Fibroblast of skin of right biceps (primary cell): ENCODE measurements at regions not wholly inside any gene's neighbourhood (a gene's known extent, or its start where the extent isn't known, plus 50 kb on each side); places are given as distances from the start of the nearest gene placed in this dataset.
A peak's percentile ranks its signal among the peaks of the same experiment; 100 is the strongest.
"Not testable (repeated sequence)": the region's sequence is repeated elsewhere in the genome, so short reads cannot be mapped to it uniquely, and the experiment has no call there.

Experiments
- DNase-seq: peaks from one replicate; pipeline ENCODE4 v3.0.0-alpha.2; 2013

- DNase-seq = not testable (repeated sequence)
Measured at GRCh38 chr1:145553795-145554194, 54.0 kb upstream of the GPR89A start.

- no peak for DNase-seq
Measured at GRCh38 chr1:145545055-145545454, 62.7 kb upstream of the GPR89A start.

GRCh38 chr1:145541685-145542084, 66.1 kb upstream of the GPR89A start:
- peak; percentile 82 for DNase-seq

- peak; percentile 89 for DNase-seq
Measured at GRCh38 chr1:145541246-145541645, 66.5 kb upstream of the GPR89A start.

- peak; percentile 42 for DNase-seq
Measured at GRCh38 chr1:145538118-145538882, 69.5 kb upstream of the GPR89A start.

- DNase-seq = peak; percentile 70
Measured at GRCh38 chr1:145537003-145537402, 70.8 kb upstream of the GPR89A start.

GRCh38 chr1:145535461-145535860, 72.3 kb upstream of the GPR89A start:
- DNase-seq = peak; percentile 87

GRCh38 chr1:145528068-145528564, 79.7 kb upstream of the GPR89A start:
- DNase-seq = not testable (repeated sequence)

- DNase-seq = not testable (repeated sequence)
Measured at GRCh38 chr1:145520159-145520558, 87.6 kb upstream of the GPR89A start.

- DNase-seq = not testable (repeated sequence)
Measured at GRCh38 chr1:145519302-145519701, 88.5 kb upstream of the GPR89A start.

GRCh38 chr1:145513017-145513416, 87.6 kb upstream of the NBPF20 start:
- DNase-seq = not testable (repeated sequence)

- DNase-seq = not testable (repeated sequence)
Measured at GRCh38 chr1:145508053-145508452, 82.7 kb upstream of the NBPF20 start.

- DNase-seq = not testable (repeated sequence)
Measured at GRCh38 chr1:145505663-145506647, 80.6 kb upstream of the NBPF20 start.

GRCh38 chr1:145504834-145505413, 79.5 kb upstream of the NBPF20 start:
- not testable (repeated sequence) for DNase-seq

- DNase-seq = not testable (repeated sequence)
Measured at GRCh38 chr1:145504310-145504709, 78.9 kb upstream of the NBPF20 start.

GRCh38 chr1:145500251-145500650, 74.8 kb upstream of the NBPF20 start:
- not testable (repeated sequence) for DNase-seq

- not testable (repeated sequence) for DNase-seq
Measured at GRCh38 chr1:145495077-145495871, 69.9 kb upstream of the NBPF20 start.

GRCh38 chr1:145488193-145488933, 63.0 kb upstream of the NBPF20 start:
- DNase-seq = not testable (repeated sequence)

GRCh38 chr1:145487156-145487555, 61.8 kb upstream of the NBPF20 start:
- DNase-seq = not testable (repeated sequence)

- not testable (repeated sequence) for DNase-seq
Measured at GRCh38 chr1:145484257-145484656, 58.9 kb upstream of the NBPF20 start.

- DNase-seq = not testable (repeated sequence)
Measured at GRCh38 chr1:145482214-145482860, 56.9 kb upstream of the NBPF20 start.
